Neuronal stem cell (in vitro differentiated cells): ENCODE measurements at regions not wholly inside any gene's neighbourhood (a gene's known extent, or its start where the extent isn't known, plus 50 kb on each side); places are given as distances from the start of the nearest gene placed in this dataset.

ENCODE experiments used
- DNase-seq: peaks from one replicate; pipeline ENCODE4 v3.0.0-alpha.2; 2013; ENCODE audit warnings: low spot score
- H2AFZ ChIP-seq: one replicate; pipeline ENCODE4 v1.6.1; 2013; ENCODE audit warnings: mild to moderate bottlenecking, low read length, inconsistent platforms
- H2AK5ac ChIP-seq: 2 replicates; pipeline ENCODE4 v1.6.1; 2013; ENCODE audit warnings: low read depth, mild to moderate bottlenecking, inconsistent platforms, low read length, moderate library complexity, mixed read lengths
- H2BK120ac ChIP-seq: 2 replicates; pipeline ENCODE4 v1.6.1; 2013; ENCODE audit warnings: low read depth, mild to moderate bottlenecking, inconsistent platforms, low read length, moderate library complexity, mixed read lengths
- H2BK12ac ChIP-seq: one replicate; pipeline ENCODE4 v1.6.1; 2013; ENCODE audit warnings: low read length, inconsistent platforms
- H2BK15ac ChIP-seq: 2 replicates; pipeline ENCODE4 v1.6.1; 2013; ENCODE audit warnings: mild to moderate bottlenecking, low read length, inconsistent platforms, mixed read lengths
- H2BK5ac ChIP-seq: one replicate; pipeline ENCODE4 v1.6.1; 2013; ENCODE audit warnings: inconsistent platforms, mild to moderate bottlenecking, low read length, moderate library complexity
- H3K14ac ChIP-seq: one replicate; pipeline ENCODE4 v1.6.1; 2013; ENCODE audit warnings: low read length, inconsistent platforms
- H3K18ac ChIP-seq: 2 replicates; pipeline ENCODE4 v1.6.1; 2013; ENCODE audit warnings: low read length, inconsistent platforms
- H3K23ac ChIP-seq: 2 replicates; pipeline ENCODE4 v1.6.1; 2013; ENCODE audit warnings: low read depth, mild to moderate bottlenecking, mixed read lengths, low read length, inconsistent platforms; ENCODE audit not compliant: poor library complexity
- H3K27ac ChIP-seq: replicated peaks from 3 replicates; pipeline ENCODE4 v1.5.1; 2013; ENCODE audit warnings: low read length, inconsistent platforms
- H3K27me3 ChIP-seq, 3 experiments: 2 replicates each; pipeline ENCODE4 v1.6.1; 2013; ENCODE audit warnings: low read length in 3 of 3, mild to moderate bottlenecking in 2 of 3, inconsistent platforms in 1 of 3, low read depth in 1 of 3, mixed read lengths in 1 of 3, moderate library complexity in 1 of 3; ENCODE audit not compliant: control insufficient read depth in 3 of 3, insufficient read depth in 3 of 3
- H3K36me3 ChIP-seq, 2 donors: replicated peaks in 1 of 2; 2 replicates each; pipeline ENCODE4 v1.6.1; 2013; ENCODE audit warnings: low read length in 2 of 2; ENCODE audit not compliant: control insufficient read depth in 2 of 2, insufficient read depth in 2 of 2
- H3K4ac ChIP-seq: 2 replicates; pipeline ENCODE4 v1.6.1; 2013; ENCODE audit warnings: inconsistent platforms, mild to moderate bottlenecking, low read length, moderate library complexity
- H3K4me1 ChIP-seq, 2 donors: 1 replicate in 1 of 2; 2 replicates in 1 of 2; pipeline ENCODE4 v1.6.1; 2013; ENCODE audit warnings: low read length in 2 of 2, low read depth in 1 of 2; ENCODE audit not compliant: control insufficient read depth in 2 of 2, insufficient read depth in 1 of 2
- H3K4me2 ChIP-seq: one replicate; pipeline ENCODE4 v1.6.1; 2013; ENCODE audit warnings: mild to moderate bottlenecking, low read length, inconsistent platforms; ENCODE audit not compliant: insufficient read depth, poor library complexity, severe bottlenecking
- H3K4me3 ChIP-seq, 2 donors: 2 replicates each; pipeline ENCODE4 v1.5.1; 2013; ENCODE audit warnings: low read length in 2 of 2, mild to moderate bottlenecking in 2 of 2, inconsistent platforms in 1 of 2, moderate library complexity in 1 of 2
- H3K79me1 ChIP-seq: one replicate; pipeline ENCODE4 v1.6.1; 2013; ENCODE audit warnings: low read depth, mild to moderate bottlenecking, inconsistent platforms, low read length, moderate library complexity
- H3K9ac ChIP-seq: one replicate; pipeline ENCODE4 v1.6.1; 2013; ENCODE audit warnings: mild to moderate bottlenecking, low read depth, low read length, inconsistent platforms; ENCODE audit not compliant: poor library complexity
- H3K9me3 ChIP-seq, 2 donors: replicated peaks in 1 of 2; 2 replicates each; pipeline versions ENCODE3 to v1.6.1; 2013; ENCODE audit warnings: low read length in 2 of 2, mild to moderate bottlenecking in 2 of 2, inconsistent platforms in 1 of 2, low read depth in 1 of 2, mixed read lengths in 1 of 2, moderate library complexity in 1 of 2; ENCODE audit not compliant: control insufficient read depth in 2 of 2, insufficient read depth in 1 of 2
- H4K8ac ChIP-seq: one replicate; pipeline ENCODE4 v1.6.1; 2013; ENCODE audit warnings: low read depth, mild to moderate bottlenecking, inconsistent platforms, low read length, moderate library complexity
- H4K91ac ChIP-seq: one replicate; pipeline ENCODE4 v1.6.1; 2013; ENCODE audit warnings: low read length, low read depth, mild to moderate bottlenecking, inconsistent platforms; ENCODE audit not compliant: poor library complexity
- WGBS, 2 donors: extraction: QIAGEN DNeasy Blood & Tissue Kit; methylation state at CpG; one replicate each; pipeline ENCODE4 v1.1.7; 2013; ENCODE audit warnings: missing lambda C conversion rate in 2 of 2, mixed read lengths in 1 of 2; ENCODE audit not compliant: insufficient read length in 2 of 2, insufficient replicate concordance in 1 of 2; ENCODE audit errors: extremely low coverage in 2 of 2; 5-methylcytosine and 5-hydroxymethylcytosine counted together

DNA sequence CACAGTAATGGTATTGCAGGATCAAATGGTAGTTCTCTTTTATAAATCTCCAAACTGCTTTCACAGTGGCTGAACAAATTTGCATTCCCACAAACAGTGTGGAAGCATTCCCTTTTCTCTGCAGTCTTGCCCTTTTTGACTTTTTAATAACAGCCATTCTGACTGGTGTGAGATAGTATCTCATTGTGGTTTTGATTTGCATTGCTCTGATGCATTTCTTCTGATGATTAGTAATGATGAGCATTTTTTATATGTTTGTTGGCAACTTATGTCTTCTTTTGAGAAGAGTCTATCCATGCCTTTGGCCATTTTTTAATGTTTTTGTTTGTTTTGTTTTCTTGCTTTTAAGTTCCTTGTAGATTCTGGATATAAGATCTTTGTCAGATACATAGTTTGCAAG is 316.1 kb upstream of the TMCO5A start:
- Histone ChIP-seq H3K9ac (no peak overlapping the region), H4K91ac (no peak overlapping the region), H2BK5ac (no peak overlapping the region), H2AFZ (no peak overlapping the region), H3K27ac (no peak overlapping the region), H3K36me3 (no peaks in the 10 kb centered on the region), H3K4me2 (no peak overlapping the region), H3K4ac (no peak overlapping the region), H2BK15ac (no peak overlapping the region), H3K4me3 (no peak overlapping the region), H3K23ac (no peak overlapping the region), H3K4me1 (no peaks in the 10 kb centered on the region), H3K18ac (no peak overlapping the region), H2BK120ac (no peak overlapping the region), H3K27me3 (no peaks in the 10 kb centered on the region), H2BK12ac (no peak overlapping the region), H3K79me1 (no peaks in the 10 kb centered on the region), H4K8ac (no peak overlapping the region), H3K14ac (no peak overlapping the region), H2AK5ac (no peak overlapping the region), H3K9me3 (no peaks in the 10 kb centered on the region)
- no peak for DNase-seq

GRCh38 chr15:37619358-37620042 is 314.9 kb upstream of the TMCO5A start:
- H3K14ac ChIP-seq: no peak overlapping the region
- H2BK5ac ChIP-seq: no peak overlapping the region
- no peaks in the 10 kb centered on the region for H3K27me3 ChIP-seq
- H3K4me3 ChIP-seq: no peak overlapping the region
- no peak overlapping the region for H3K4me2 ChIP-seq
- no peak overlapping the region for H2AK5ac ChIP-seq
- H3K4me1 ChIP-seq: no peaks in the 10 kb centered on the region
- no peaks in the 10 kb centered on the region for H3K36me3 ChIP-seq
- H4K8ac ChIP-seq: no peak overlapping the region
- no peak overlapping the region for H3K9ac ChIP-seq
- H2BK12ac ChIP-seq: no peak overlapping the region
- H4K91ac ChIP-seq: no peak overlapping the region
- H2AFZ ChIP-seq: no peak overlapping the region
- H3K9me3 ChIP-seq: no peaks in the 10 kb centered on the region
- WGBS, 2 donors: no CpG with 5 or more reads among the region's 2 CpGs
- H3K27ac ChIP-seq: no peak overlapping the region
- H2BK15ac ChIP-seq: no peak overlapping the region
- no peak overlapping the region for H3K23ac ChIP-seq
- H3K79me1 ChIP-seq: no peaks in the 10 kb centered on the region
- no peak overlapping the region for H3K4ac ChIP-seq
- no peak overlapping the region for H2BK120ac ChIP-seq
- no peak for DNase-seq
- H3K18ac ChIP-seq: no peak overlapping the region

DNA sequence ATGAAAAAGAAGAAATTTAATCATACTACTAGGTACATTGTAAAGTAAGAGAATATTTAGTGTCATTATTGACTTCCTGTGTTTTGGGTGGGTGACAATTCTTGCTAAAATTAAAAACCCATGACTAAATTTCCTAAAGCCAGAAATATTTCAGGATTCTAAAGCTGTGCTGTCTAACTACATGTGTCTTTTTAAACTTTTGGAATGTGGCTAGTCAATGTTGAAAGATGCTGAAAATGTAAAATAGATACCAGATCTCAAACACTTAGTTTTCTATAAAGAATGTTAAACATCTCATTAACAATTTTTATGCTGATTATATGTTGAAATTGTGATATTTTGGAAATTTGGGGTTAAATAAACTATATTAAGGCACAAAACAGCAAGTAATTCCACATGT is 308.9 kb upstream of the TMCO5A start:
- no peak overlapping the region for H2BK15ac ChIP-seq
- no peak overlapping the region for H2AFZ ChIP-seq
- no peak overlapping the region for H4K8ac ChIP-seq
- H2BK5ac ChIP-seq: no peak overlapping the region
- no peaks in the 10 kb centered on the region for H3K79me1 ChIP-seq
- H3K27ac ChIP-seq: no peak overlapping the region
- no peak for DNase-seq
- H4K91ac ChIP-seq: no peak overlapping the region
- H3K9me3 ChIP-seq: no peaks in the 10 kb centered on the region
- no peak overlapping the region for H3K4me3 ChIP-seq
- H3K4me2 ChIP-seq: no peak overlapping the region
- H3K27me3 ChIP-seq: no peaks in the 10 kb centered on the region
- H3K4ac ChIP-seq: no peak overlapping the region
- H2AK5ac ChIP-seq: no peak overlapping the region
- no peaks in the 10 kb centered on the region for H3K36me3 ChIP-seq
- no peaks in the 10 kb centered on the region for H3K4me1 ChIP-seq
- no peak overlapping the region for H3K9ac ChIP-seq
- no peak overlapping the region for H2BK12ac ChIP-seq
- H2BK120ac ChIP-seq: no peak overlapping the region
- no peak overlapping the region for H3K14ac ChIP-seq
- H3K23ac ChIP-seq: no peak overlapping the region
- H3K18ac ChIP-seq: no peak overlapping the region

DNA sequence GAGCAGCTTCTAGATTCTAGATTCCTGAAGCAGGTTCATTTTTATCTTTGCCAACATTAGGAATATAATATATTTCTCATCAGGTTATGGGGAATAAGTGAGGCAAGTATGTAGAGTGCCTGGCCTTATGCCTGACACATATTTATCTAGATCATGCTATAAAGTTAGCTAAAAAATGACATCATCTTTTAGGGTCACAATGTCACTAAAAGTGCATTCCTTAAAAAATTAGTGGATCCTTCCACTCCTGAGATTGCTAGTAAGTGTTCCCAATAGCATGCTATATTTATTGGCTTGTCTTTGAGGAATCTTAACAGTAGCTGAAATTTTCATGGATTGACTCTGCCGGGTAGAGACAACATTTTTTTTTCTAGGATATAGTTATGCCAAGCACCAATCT is 305.9 kb upstream of the TMCO5A start:
- Histone ChIP-seq H2BK120ac (no peak overlapping the region), H3K4me1 (no peaks in the 10 kb centered on the region), H2BK5ac (no peak overlapping the region), H3K18ac (no peak overlapping the region), H3K27me3 (no peaks in the 10 kb centered on the region), H2AFZ (no peak overlapping the region), H2AK5ac (no peak overlapping the region), H3K4me2 (no peak overlapping the region), H3K23ac (no peak overlapping the region), H2BK12ac (no peak overlapping the region), H3K14ac (no peak overlapping the region), H3K4me3 (no peak overlapping the region), H4K8ac (no peak overlapping the region), H3K4ac (no peak overlapping the region), H3K27ac (no peak overlapping the region), H3K36me3 (no peaks in the 10 kb centered on the region), H2BK15ac (no peak overlapping the region), H3K9me3 (no peaks in the 10 kb centered on the region), H4K91ac (no peak overlapping the region), H3K79me1 (no peaks in the 10 kb centered on the region), H3K9ac (no peak overlapping the region)
- DNase-seq: no peak
- WGBS, 2 donors: no CpG with 5 or more reads among the region's 1 CpG
